Peyer's patch (tissue), 4 donors: ENCODE measurements at regions not wholly inside any gene's neighbourhood (a gene's known extent, or its start where the extent isn't known, plus 50 kb on each side); places are given as distances from the start of the nearest gene placed in this dataset.

Experiments used
- CTCF ChIP-seq, 6 experiments: fragments of 450-650 bp in 4 of 6; fragments of 200-600 bp in 2 of 6; sonication (generic) in 1 of 6; IDR thresholded peaks; one replicate each; pipeline ENCODE4 v1.5.1; 2017 to 2019; ENCODE audit warnings: antibody characterized with exemption in 6 of 6, mild to moderate bottlenecking in 3 of 6, moderate library complexity in 1 of 6
- POLR2A ChIP-seq, 2 donors: fragments of 450-650 bp; IDR thresholded peaks; one replicate each; pipeline ENCODE4 v1.5.1; 2017; ENCODE audit warnings: antibody characterized with exemption in 2 of 2, mild to moderate bottlenecking in 2 of 2, moderate library complexity in 2 of 2

DNA sequence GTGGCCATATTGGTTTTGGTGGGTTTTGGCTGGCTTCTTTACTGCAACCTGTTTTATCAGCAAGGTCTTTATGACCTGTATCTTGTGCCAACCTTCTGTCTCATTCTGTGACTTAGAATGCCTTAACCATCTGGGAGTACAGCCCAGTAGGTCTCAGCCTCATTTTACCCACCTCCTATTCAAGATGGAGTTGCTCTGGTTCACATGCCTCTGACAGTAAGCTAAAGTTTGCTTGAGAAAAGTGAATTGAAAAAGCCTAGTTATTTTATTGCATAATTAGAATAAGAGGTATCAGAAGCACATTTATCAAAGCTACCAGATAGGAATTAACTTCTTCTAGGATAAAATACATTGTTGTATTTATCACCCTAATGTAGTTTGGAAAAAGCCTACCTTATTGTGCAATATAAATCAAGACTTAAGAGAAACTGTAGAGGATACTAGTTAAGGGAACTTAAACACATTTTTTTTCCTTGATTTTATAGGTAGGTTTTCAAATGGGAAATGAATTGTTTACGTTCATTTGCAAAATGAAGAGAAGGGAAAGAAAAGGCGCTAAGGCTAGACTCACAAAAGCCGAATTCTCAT, 202.3 kb upstream of the KCNJ16 start:
- TF ChIP-seq CTCF (IDR thresholded peaks at IDR 0.05) = no peak
- TF ChIP-seq POLR2A (IDR thresholded peaks at IDR 0.05) = no peak
